ENCODE measurements at regions not wholly inside any gene's neighbourhood (a gene's known extent, or its start where the extent isn't known, plus 50 kb on each side); places are given as distances from the start of the nearest gene placed in this dataset.
"Not testable (repeated sequence)": the region's sequence is repeated elsewhere in the genome, so short reads cannot be mapped to it uniquely, and the experiment has no call there.

DNA sequence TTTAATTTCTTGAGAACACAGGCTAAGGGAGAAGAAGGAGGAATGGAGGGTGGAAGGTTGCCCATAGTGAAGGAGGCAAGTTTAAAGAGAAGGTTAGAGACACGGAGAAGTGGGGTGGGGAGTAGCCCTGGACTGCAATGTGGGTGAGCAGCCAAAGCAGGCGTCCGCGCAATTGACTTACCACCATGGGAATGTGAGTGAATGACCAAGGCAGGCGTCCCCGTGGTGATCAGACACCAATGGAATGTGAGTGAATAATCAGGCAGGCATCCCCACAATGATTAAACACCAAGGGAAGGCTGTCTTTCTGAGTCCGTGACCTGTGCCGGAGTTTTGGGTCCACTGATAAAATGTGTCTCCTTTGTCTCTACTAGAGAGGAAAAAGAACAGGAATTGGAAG, 1223.1 kb downstream of the ARAP2 start:
- TF ChIP-seq, protein P1, sequence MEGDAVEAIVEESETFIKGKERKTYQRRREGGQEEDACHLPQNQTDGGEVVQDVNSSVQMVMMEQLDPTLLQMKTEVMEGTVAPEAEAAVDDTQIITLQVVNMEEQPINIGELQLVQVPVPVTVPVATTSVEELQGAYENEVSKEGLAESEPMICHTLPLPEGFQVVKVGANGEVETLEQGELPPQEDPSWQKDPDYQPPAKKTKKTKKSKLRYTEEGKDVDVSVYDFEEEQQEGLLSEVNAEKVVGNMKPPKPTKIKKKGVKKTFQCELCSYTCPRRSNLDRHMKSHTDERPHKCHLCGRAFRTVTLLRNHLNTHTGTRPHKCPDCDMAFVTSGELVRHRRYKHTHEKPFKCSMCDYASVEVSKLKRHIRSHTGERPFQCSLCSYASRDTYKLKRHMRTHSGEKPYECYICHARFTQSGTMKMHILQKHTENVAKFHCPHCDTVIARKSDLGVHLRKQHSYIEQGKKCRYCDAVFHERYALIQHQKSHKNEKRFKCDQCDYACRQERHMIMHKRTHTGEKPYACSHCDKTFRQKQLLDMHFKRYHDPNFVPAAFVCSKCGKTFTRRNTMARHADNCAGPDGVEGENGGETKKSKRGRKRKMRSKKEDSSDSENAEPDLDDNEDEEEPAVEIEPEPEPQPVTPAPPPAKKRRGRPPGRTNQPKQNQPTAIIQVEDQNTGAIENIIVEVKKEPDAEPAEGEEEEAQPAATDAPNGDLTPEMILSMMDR (IDR thresholded peaks at IDR 0.05 in 4 of 5, conservative IDR thresholded peaks at IDR 0.05 in 1 of 5): not testable (repeated sequence)
- not testable (repeated sequence) for TF ChIP-seq POLR2A (IDR thresholded peaks at IDR 0.05)
